Left cardiac atrium (tissue), 4 donors: ENCODE measurements at regions not wholly inside any gene's neighbourhood (a gene's known extent, or its start where the extent isn't known, plus 50 kb on each side); places are given as distances from the start of the nearest gene placed in this dataset.
"Not testable (repeated sequence)": the region's sequence is repeated elsewhere in the genome, so short reads cannot be mapped to it uniquely, and the experiment has no call there.

Experiments used
- ATAC-seq, 2 donors: fragments of 200-7000 bp; cut with Tn5 transposase; one replicate each; pipeline ENCODE4 v1.9.1; 2020; ENCODE audit warnings: mild to moderate bottlenecking in 2 of 2, moderate library complexity in 2 of 2
- DNase-seq: peaks from one replicate; pipeline ENCODE4 v3.0.0-alpha.2; 2020
- intact Hi-C, 2 donors: fragments of 100-400 bp; cut with DNase I; formaldehyde crosslinking; loops; one replicate each; pipeline versions ENCODE4 v1.14.1 to v1.15.1; 2022 to 2023
- donor health status: DM: no; HTN: yes; CAD: no.
- donor health status: DM: no; HTN: yes; CAD: no; lungs with severe emphysema.
- donor health status: DM: yes; HTN: yes; CAD: no.
- donor health status: Dilated cardiomyopathy.

GRCh38 chr15:35931799-35932341 is 385.9 kb upstream of the DPH6 start:
- no peak for DNase-seq
- intact Hi-C loops = no loop called here
- no peak for ATAC-seq

- intact Hi-C loops = no loop called here
- DNase-seq (no peak), ATAC-seq (no peak)
Measured at GRCh38 chr15:35932531-35932930, 386.6 kb upstream of the DPH6 start.

- ATAC-seq = no peak
- DNase-seq = no peak
- intact Hi-C loops = no loop called here
Measured at GRCh38 chr15:35933531-35933930, 387.6 kb upstream of the DPH6 start.

- no peak for ATAC-seq
- no peak for DNase-seq
- intact Hi-C loops = no loop called here
Measured at GRCh38 chr15:35934383-35935049, 388.6 kb upstream of the DPH6 start.

- ATAC-seq = no peak
- intact Hi-C loops = no loop called here
Measured at GRCh38 chr15:35936284-35936683, 390.3 kb upstream of the DPH6 start.

GRCh38 chr15:35937380-35937779 is 391.4 kb upstream of the DPH6 start:
- no peak for ATAC-seq
- DNase-seq = no peak
- intact Hi-C loops = no loop called here

More at GRCh38 chr15:35936284-35936683, 390.3 kb upstream of the DPH6 start:
- DNase-seq = no peak

GRCh38 chr15:35944945-35945585 is 399.1 kb upstream of the DPH6 start:
- ATAC-seq = no peak

GRCh38 chr15:35953424-35953823 is 407.5 kb upstream of the DPH6 start:
- no peak for DNase-seq
- intact Hi-C loops = no loop called here
- ATAC-seq = no peak

More at GRCh38 chr15:35944945-35945585, 399.1 kb upstream of the DPH6 start:
- no peak for DNase-seq
- intact Hi-C loops = no loop called here

- ATAC-seq (no peak), DNase-seq (no peak)
- intact Hi-C loops = no loop called here
Measured at GRCh38 chr15:35956056-35956455, 410.1 kb upstream of the DPH6 start.

GRCh38 chr15:35958021-35958420 is 412.1 kb upstream of the DPH6 start:
- no peak for DNase-seq

GRCh38 chr15:35958975-35959374 is 413.0 kb upstream of the DPH6 start:
- intact Hi-C loops = no loop called here
- ATAC-seq = no peak

More at GRCh38 chr15:35958021-35958420, 412.1 kb upstream of the DPH6 start:
- ATAC-seq = no peak
- intact Hi-C loops = no loop called here

GRCh38 chr15:35963326-35963725 is 417.4 kb upstream of the DPH6 start:
- ATAC-seq = no peak
- intact Hi-C loops = no loop called here
- no peak for DNase-seq

More at GRCh38 chr15:35958975-35959374, 413.0 kb upstream of the DPH6 start:
- DNase-seq = no peak

- no peak for ATAC-seq
- DNase-seq = no peak
- intact Hi-C loops = no loop called here
Measured at GRCh38 chr15:35966781-35967180, 420.8 kb upstream of the DPH6 start.

- DNase-seq, intact Hi-C loops, ATAC-seq: not testable (repeated sequence)
Measured at GRCh38 chr15:35967968-35968367, 422.0 kb upstream of the DPH6 start.

GRCh38 chr15:35973029-35973428 is 427.1 kb upstream of the DPH6 start:
- ATAC-seq (no peak), DNase-seq (no peak)
- intact Hi-C loops = no loop called here

GRCh38 chr15:35974052-35974451 is 428.1 kb upstream of the DPH6 start:
- DNase-seq = no peak
- no peak for ATAC-seq
- intact Hi-C loops = no loop called here

GRCh38 chr15:35975941-35976340 is 430.0 kb upstream of the DPH6 start:
- ATAC-seq (no peak), DNase-seq (no peak)
- intact Hi-C loops = no loop called here

- ATAC-seq (no peak), DNase-seq (no peak)
- intact Hi-C loops = no loop called here
Measured at GRCh38 chr15:35979608-35980007, 433.6 kb upstream of the DPH6 start.

- DNase-seq (no peak), ATAC-seq (no peak)
- intact Hi-C loops = no loop called here
Measured at GRCh38 chr15:35980719-35981118, 434.8 kb upstream of the DPH6 start.

- DNase-seq (peak; percentile 59), ATAC-seq (peak; percentile 63 to 91)
- intact Hi-C loops = no loop called here
Measured at GRCh38 chr15:35986191-35986721, 440.3 kb upstream of the DPH6 start.
